ENCODE measurements at regions not wholly inside any gene's neighbourhood (a gene's known extent, or its start where the extent isn't known, plus 50 kb on each side); places are given as distances from the start of the nearest gene placed in this dataset.
"Not testable (repeated sequence)": the region's sequence is repeated elsewhere in the genome, so short reads cannot be mapped to it uniquely, and the experiment has no call there.

- ATAC-seq: peak; percentile 33
- not testable (repeated sequence) for H3K27me3 Mint-ChIP-seq, H3K4me1 Mint-ChIP-seq, DNase-seq, H3K4me3 Mint-ChIP-seq, H3K9me3 Mint-ChIP-seq, H3K27ac Mint-ChIP-seq
Measured at GRCh38 chr15:28614420-28614819, 61.1 kb downstream of the GOLGA6L25 start.

DNA sequence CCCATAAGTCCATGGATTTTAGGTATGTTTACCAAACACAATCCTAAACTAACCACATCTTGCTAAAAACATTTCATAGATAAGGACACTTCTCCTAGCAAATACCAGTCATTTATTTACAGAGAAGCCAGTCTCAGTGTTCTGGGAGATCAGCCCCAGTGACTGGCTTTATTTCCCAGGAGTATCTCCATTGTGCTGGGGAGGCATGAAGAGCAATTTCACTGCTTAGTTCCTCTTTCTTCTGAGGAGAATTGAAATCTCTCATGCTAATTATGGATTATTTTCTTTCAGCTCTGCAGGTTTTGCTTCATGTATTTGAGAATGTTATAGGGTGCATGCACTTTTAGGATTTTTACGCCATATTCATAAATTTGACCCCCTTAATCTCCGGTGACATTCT is 68.3 kb downstream of the GOLGA6L25 start:
- H3K4me1 Mint-ChIP-seq, H3K27ac Mint-ChIP-seq, H3K4me3 Mint-ChIP-seq, H3K27me3 Mint-ChIP-seq, ATAC-seq, DNase-seq, H3K9me3 Mint-ChIP-seq: not testable (repeated sequence)

DNA sequence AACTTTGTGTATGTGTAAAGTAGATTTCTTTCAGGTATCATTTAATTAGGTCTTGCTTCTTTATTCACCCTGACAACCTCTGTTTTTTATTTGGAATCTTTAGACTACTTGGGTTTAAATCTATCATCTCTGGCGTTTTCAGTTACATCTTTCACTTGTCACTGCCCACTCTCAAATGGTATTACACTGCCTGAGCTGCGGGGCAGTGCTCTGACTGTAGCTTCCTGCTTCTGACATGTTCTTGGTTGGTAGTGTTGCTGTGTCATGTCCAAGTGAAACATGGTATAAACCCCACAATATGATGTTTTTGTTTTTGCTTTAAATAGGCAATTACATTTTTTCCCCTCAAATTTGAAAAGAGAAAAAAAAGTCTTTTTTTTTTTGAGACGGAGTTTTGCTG is 68.8 kb downstream of the GOLGA6L25 start:
- H3K27me3 Mint-ChIP-seq, H3K27ac Mint-ChIP-seq, ATAC-seq, H3K9me3 Mint-ChIP-seq, DNase-seq, H3K4me1 Mint-ChIP-seq, H3K4me3 Mint-ChIP-seq: not testable (repeated sequence)

- H3K9me3 Mint-ChIP-seq, H3K27ac Mint-ChIP-seq, ATAC-seq, H3K4me1 Mint-ChIP-seq, H3K27me3 Mint-ChIP-seq, DNase-seq, H3K4me3 Mint-ChIP-seq: not testable (repeated sequence)
Measured at GRCh38 chr15:28624381-28624780, 71.0 kb downstream of the GOLGA6L25 start.

GRCh38 chr15:28639016-28639415 is 73.2 kb downstream of the GOLGA8M start:
- H3K27ac Mint-ChIP-seq, ATAC-seq: not testable (repeated sequence)

More at GRCh38 chr15:28639016-28639415, 73.2 kb downstream of the GOLGA8M start:
- H3K4me3 Mint-ChIP-seq, H3K27me3 Mint-ChIP-seq, H3K4me1 Mint-ChIP-seq, H3K9me3 Mint-ChIP-seq, DNase-seq: not testable (repeated sequence)

All from stimulated activated naive CD8-positive, alpha-beta T cell treated with anti-CD3 and anti-CD28 coated beads, Interleukin-15, amount 100 ng/mL, for 72 hours (primary cell).